Activated T-cell treated with anti-CD3 and anti-CD28 coated beads, Interleukin-2, amount 50 U/mL, for 24 hours (primary cell): ENCODE measurements at regions not wholly inside any gene's neighbourhood (a gene's known extent, or its start where the extent isn't known, plus 50 kb on each side); places are given as distances from the start of the nearest gene placed in this dataset.

Experiments used
- DNase-seq: peaks from one replicate; pipeline ENCODE4 v3.0.0-alpha.2; 2020
- H3K27ac Mint-ChIP-seq: 2 replicates; pipeline ENCODE4 v1.8.0; 2020; ENCODE audit warnings: mild to moderate bottlenecking, mixed read lengths
- H3K27me3 Mint-ChIP-seq: 2 replicates; pipeline ENCODE4 v1.8.0; 2020; ENCODE audit warnings: mixed read lengths
- H3K36me3 Mint-ChIP-seq: 2 replicates; pipeline ENCODE4 v1.8.0; 2020; ENCODE audit warnings: low read depth, mixed read lengths
- H3K4me1 Mint-ChIP-seq: 2 replicates; pipeline ENCODE4 v1.8.0; 2020; ENCODE audit warnings: low read depth, mixed read lengths
- H3K4me3 Mint-ChIP-seq: 2 replicates; pipeline ENCODE4 v1.8.0; 2020; ENCODE audit warnings: mild to moderate bottlenecking, moderate library complexity, mixed read lengths
- H3K9me3 Mint-ChIP-seq: 2 replicates; pipeline ENCODE4 v1.8.0; 2020; ENCODE audit warnings: mixed read lengths

DNA sequence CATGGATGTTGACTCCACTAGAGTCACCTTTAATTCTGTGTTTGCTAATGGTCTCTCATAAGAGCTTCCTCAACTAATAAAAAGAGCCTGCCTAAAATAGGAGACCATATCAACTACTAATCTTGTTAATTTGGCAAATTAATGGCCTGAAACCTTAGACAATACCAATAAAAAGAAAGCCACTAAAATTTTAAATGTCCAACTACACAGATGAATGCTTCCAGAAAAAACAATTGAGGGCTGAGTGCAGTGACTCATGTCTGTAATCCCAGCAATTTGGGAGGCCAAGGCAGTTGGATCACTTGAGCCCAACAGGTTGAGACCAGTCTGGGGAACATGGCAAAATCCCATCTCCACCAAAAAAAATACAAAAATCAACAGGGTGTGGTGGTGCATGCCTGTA, 230.9 kb downstream of the NSUN3 start:
- DNase-seq, result no peak
- H3K9me3 Mint-ChIP-seq, result no peaks in the 10 kb centered on the region
- no peaks in the 10 kb centered on the region for H3K4me1 Mint-ChIP-seq
- H3K36me3 Mint-ChIP-seq, result no peaks in the 10 kb centered on the region
- no peaks in the 10 kb centered on the region for H3K27me3 Mint-ChIP-seq
- no peak overlapping the region for H3K4me3 Mint-ChIP-seq
- H3K27ac Mint-ChIP-seq, result no peak overlapping the region

GRCh38 chr3:94294806-94295205, 231.9 kb downstream of the NSUN3 start:
- DNase-seq, result no peak
- Mint-ChIP-seq H3K27me3 (no peaks in the 10 kb centered on the region), H3K36me3 (no peaks in the 10 kb centered on the region), H3K4me1 (no peaks in the 10 kb centered on the region), H3K27ac (no peak overlapping the region), H3K9me3 (no peaks in the 10 kb centered on the region), H3K4me3 (no peak overlapping the region)

- no peaks in the 10 kb centered on the region for H3K36me3 Mint-ChIP-seq
- no peaks in the 10 kb centered on the region for H3K27me3 Mint-ChIP-seq
- H3K4me1 Mint-ChIP-seq, result no peaks in the 10 kb centered on the region
- H3K27ac Mint-ChIP-seq, result no peak overlapping the region
- DNase-seq, result no peak
- no peaks in the 10 kb centered on the region for H3K9me3 Mint-ChIP-seq
- no peak overlapping the region for H3K4me3 Mint-ChIP-seq
Measured at GRCh38 chr3:94299716-94300115, 236.9 kb downstream of the NSUN3 start.

- Mint-ChIP-seq H3K4me3 (no peak overlapping the region), H3K4me1 (no peaks in the 10 kb centered on the region), H3K27me3 (no peaks in the 10 kb centered on the region), H3K36me3 (no peaks in the 10 kb centered on the region), H3K27ac (no peak overlapping the region), H3K9me3 (no peaks in the 10 kb centered on the region)
- no peak for DNase-seq
Measured at GRCh38 chr3:94301366-94301765, 238.5 kb downstream of the NSUN3 start.

- Mint-ChIP-seq H3K4me1 (no peaks in the 10 kb centered on the region), H3K4me3 (no peak overlapping the region), H3K9me3 (no peaks in the 10 kb centered on the region), H3K27ac (no peak overlapping the region), H3K27me3 (no peaks in the 10 kb centered on the region), H3K36me3 (no peaks in the 10 kb centered on the region)
- no peak for DNase-seq
Measured at GRCh38 chr3:94303266-94303665, 240.4 kb downstream of the NSUN3 start.

DNA sequence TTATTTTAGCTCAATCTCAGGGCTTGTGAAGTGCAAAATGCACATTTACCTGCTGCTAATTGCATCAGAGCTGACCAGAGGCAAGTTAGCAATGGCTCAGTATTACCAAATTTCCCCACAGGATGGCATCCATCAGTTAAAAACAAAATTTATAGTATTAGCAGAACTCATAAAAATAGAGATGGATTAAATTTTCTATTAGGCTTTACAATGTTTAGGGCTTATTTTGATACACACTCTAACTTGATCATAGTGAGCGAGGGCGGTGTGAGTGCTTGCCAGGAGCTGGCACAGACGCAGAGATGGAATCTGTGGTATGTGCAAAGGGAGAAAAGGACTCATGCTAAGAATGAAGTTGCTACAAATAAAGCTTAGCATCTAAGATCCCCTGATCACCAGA, 241.0 kb downstream of the NSUN3 start:
- no peaks in the 10 kb centered on the region for H3K36me3 Mint-ChIP-seq
- no peak overlapping the region for H3K4me3 Mint-ChIP-seq
- no peaks in the 10 kb centered on the region for H3K4me1 Mint-ChIP-seq
- no peak for DNase-seq
- H3K9me3 Mint-ChIP-seq, result no peaks in the 10 kb centered on the region
- H3K27ac Mint-ChIP-seq, result no peak overlapping the region
- H3K27me3 Mint-ChIP-seq, result no peaks in the 10 kb centered on the region

GRCh38 chr3:94304954-94305353, 242.1 kb downstream of the NSUN3 start:
- DNase-seq, result no peak
- no peaks in the 10 kb centered on the region for H3K9me3 Mint-ChIP-seq
- no peak overlapping the region for H3K4me3 Mint-ChIP-seq

GRCh38 chr3:94305835-94306611, 243.2 kb downstream of the NSUN3 start:
- Mint-ChIP-seq H3K36me3 (no peaks in the 10 kb centered on the region), H3K9me3 (no peaks in the 10 kb centered on the region), H3K27me3 (no peaks in the 10 kb centered on the region), H3K4me1 (no peaks in the 10 kb centered on the region), H3K27ac (no peak overlapping the region), H3K4me3 (no peak overlapping the region)
- no peak for DNase-seq

More at GRCh38 chr3:94304954-94305353, 242.1 kb downstream of the NSUN3 start:
- Mint-ChIP-seq H3K27me3 (no peaks in the 10 kb centered on the region), H3K4me1 (no peaks in the 10 kb centered on the region), H3K27ac (no peak overlapping the region), H3K36me3 (no peaks in the 10 kb centered on the region)

DNA sequence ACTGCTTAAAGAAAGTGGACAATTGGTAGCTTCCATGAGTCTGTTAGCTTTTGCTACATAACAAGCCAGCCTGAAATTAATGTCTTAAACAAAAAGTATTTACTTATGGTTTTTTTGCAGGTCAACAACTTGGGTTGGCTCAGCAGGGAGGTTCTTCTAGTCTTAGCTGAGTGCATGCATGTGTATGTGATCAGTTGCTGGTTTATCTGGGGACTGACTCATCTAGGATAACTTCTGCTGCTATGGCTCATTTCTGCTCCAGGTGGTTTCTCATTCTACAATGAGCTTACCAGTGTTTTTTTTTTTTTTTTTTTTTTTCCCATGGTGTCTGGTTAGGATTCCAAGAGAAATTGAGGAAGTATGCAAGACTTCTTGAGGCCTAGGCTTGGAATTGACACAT, 244.7 kb downstream of the NSUN3 start:
- no peak for DNase-seq
- Mint-ChIP-seq H3K4me3 (no peak overlapping the region), H3K36me3 (no peaks in the 10 kb centered on the region), H3K27ac (no peak overlapping the region), H3K4me1 (no peaks in the 10 kb centered on the region), H3K27me3 (no peaks in the 10 kb centered on the region), H3K9me3 (no peaks in the 10 kb centered on the region)

DNA sequence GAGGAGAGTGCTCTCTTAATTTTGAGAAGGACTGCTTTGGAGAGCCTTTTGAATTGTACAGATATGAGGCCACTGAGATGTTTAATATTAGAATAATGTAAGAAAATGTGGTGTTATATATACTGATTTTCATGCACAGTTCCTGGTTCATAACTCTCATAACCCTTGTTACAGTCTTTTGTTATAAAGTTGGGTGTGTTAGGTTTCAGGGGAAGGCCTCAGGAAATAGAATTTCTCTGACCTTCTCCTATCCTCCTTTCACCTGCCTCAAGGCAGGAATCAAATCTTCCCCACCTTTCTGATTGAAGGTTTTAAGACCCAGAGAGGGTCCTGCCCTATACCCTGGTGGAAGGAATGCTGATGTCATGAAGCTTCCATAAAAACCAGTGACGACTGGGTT, 245.9 kb downstream of the NSUN3 start:
- Mint-ChIP-seq H3K4me3 (no peak overlapping the region), H3K27me3 (no peaks in the 10 kb centered on the region), H3K27ac (no peak overlapping the region), H3K4me1 (no peaks in the 10 kb centered on the region), H3K36me3 (no peaks in the 10 kb centered on the region), H3K9me3 (no peaks in the 10 kb centered on the region)
- no peak for DNase-seq

DNA sequence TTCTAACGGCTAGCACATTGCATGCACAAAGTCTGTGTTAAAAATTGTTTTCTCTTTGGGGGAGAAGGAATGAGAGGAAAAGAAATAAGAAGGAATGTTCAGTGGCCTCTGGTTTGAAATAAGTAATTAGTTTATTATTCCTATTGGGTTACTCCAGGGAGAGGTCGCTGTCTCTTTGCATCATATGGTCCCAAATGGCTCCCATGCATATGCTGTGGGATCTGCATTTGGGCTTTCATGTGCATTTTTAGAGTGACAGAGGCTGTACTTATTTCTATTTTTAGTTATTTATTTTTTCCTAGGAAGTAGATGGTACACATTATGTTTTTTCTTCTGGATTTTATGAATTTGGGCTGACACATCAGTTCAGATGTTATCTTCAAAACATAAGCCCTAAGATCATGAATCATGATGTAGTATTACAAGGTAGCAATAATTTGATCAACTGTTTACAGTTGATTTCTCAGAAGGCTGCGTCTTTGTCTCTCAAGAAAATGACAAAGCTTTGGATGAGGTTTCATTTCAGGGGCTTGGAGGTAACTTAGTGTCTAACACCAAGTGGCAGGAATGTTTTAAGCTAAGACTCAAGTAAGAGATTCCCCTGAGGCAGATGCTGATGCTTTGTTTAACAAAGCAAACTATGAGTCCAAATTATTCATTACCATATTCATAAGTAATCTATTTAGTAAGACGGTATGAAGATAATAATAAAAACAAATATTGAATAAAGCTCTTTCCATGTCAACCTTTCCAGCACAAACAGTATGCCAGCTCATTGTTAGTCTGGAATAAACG, 247.7 kb downstream of the NSUN3 start:
- no peaks in the 10 kb centered on the region for H3K27me3 Mint-ChIP-seq
- H3K27ac Mint-ChIP-seq, result no peak overlapping the region
- no peaks in the 10 kb centered on the region for H3K9me3 Mint-ChIP-seq
- H3K4me1 Mint-ChIP-seq, result no peaks in the 10 kb centered on the region
- no peaks in the 10 kb centered on the region for H3K36me3 Mint-ChIP-seq
- H3K4me3 Mint-ChIP-seq, result no peak overlapping the region
- no peak for DNase-seq

- no peaks in the 10 kb centered on the region for H3K9me3 Mint-ChIP-seq
- H3K27ac Mint-ChIP-seq, result no peak overlapping the region
- H3K27me3 Mint-ChIP-seq, result no peaks in the 10 kb centered on the region
- no peaks in the 10 kb centered on the region for H3K4me1 Mint-ChIP-seq
- H3K4me3 Mint-ChIP-seq, result no peak overlapping the region
- H3K36me3 Mint-ChIP-seq, result no peaks in the 10 kb centered on the region
- DNase-seq, result no peak
Measured at GRCh38 chr3:94311651-94312050, 248.8 kb downstream of the NSUN3 start.

DNA sequence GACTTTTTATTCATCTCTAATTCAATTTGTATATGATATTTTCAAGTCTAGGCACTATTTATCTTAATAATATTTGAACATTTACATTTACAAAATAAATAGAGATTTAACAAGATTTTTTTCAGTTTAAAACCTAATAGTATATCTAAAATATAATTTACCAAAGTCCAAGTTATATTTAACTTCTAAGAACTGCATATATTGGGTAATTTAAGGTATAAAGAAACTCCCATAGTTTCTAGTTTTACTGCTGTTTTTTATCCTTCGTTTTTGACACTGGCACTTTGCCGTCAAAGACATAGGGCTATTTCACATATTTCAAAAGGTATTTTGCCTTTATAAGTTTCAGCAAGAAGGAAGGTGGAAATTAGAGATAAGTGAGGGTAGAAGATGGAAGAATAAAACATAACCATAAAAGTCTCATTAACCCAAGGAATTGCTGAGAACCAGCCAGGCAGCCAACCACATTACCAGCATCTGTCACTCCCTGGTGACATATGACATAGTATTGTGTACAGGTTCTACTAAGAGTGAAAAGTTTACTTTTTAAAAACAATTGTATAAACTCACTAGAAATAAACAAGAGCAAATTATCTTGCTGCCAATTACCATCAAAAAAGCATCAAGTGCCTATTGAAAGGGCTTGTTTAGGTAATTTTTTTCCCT, 251.5 kb downstream of the NSUN3 start:
- no peak overlapping the region for H3K4me3 Mint-ChIP-seq
- H3K4me1 Mint-ChIP-seq, result no peaks in the 10 kb centered on the region
- H3K27me3 Mint-ChIP-seq, result no peaks in the 10 kb centered on the region
- H3K9me3 Mint-ChIP-seq, result peaks cover 3% of the 10 kb centered on the region
- H3K27ac Mint-ChIP-seq, result no peak overlapping the region
- no peaks in the 10 kb centered on the region for H3K36me3 Mint-ChIP-seq
- DNase-seq, result no peak

DNA sequence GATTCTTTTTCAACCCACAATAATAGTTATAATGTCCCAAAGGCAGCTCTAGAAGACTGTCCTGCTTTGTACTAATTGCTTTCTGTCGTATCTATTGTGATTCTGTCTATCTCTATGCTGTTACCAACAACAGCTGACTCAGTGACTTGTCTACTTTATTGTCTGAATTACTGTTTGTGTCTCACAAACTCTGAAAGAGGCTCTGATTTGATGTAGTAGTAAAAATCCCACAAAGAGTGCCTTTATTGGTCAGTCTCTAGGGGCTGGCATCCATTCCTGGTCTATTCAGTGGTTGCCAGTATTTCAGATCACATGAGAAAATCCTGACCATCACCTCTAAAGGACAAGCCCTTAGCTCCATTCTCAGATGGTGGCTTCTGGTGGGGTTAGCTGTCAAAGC, 254.2 kb downstream of the NSUN3 start:
- no peaks in the 10 kb centered on the region for H3K27me3 Mint-ChIP-seq
- no peaks in the 10 kb centered on the region for H3K36me3 Mint-ChIP-seq
- DNase-seq, result no peak
- H3K9me3 Mint-ChIP-seq, result peaks cover 4% of the 10 kb centered on the region
- no peaks in the 10 kb centered on the region for H3K4me1 Mint-ChIP-seq
- no peak overlapping the region for H3K4me3 Mint-ChIP-seq
- H3K27ac Mint-ChIP-seq, result no peak overlapping the region

DNA sequence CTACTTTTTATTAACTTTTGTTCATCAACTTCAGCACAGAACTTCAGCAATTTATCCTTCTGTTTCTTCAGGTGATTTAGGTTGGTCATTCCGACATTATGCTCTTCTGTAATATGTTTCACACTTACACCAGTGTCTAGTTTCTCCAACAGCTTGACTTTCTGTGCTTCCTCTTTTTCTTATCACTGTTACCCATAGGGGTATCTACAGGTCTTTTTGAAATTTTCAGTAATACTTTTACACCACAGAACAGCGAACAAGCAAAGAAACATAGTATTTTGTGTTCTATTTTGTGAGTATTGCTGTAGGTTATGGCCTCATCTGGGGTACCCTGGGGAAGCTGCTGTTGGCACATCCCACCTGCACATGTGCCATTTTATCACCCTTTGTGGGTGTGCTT, 260.7 kb downstream of the NSUN3 start:
- H3K36me3 Mint-ChIP-seq, result no peaks in the 10 kb centered on the region
- peaks cover 4% of the 10 kb centered on the region for H3K9me3 Mint-ChIP-seq
- no peak overlapping the region for H3K27ac Mint-ChIP-seq
- no peaks in the 10 kb centered on the region for H3K4me1 Mint-ChIP-seq
- H3K27me3 Mint-ChIP-seq, result no peaks in the 10 kb centered on the region
- no peak for DNase-seq
- H3K4me3 Mint-ChIP-seq, result no peak overlapping the region
